LHCN-M2 (cell line): ENCODE measurements at regions not wholly inside any gene's neighbourhood (a gene's known extent, or its start where the extent isn't known, plus 50 kb on each side); places are given as distances from the start of the nearest gene placed in this dataset.

Source experiments
- DNase-seq: peaks from one replicate; pipeline ENCODE4 v3.0.0-alpha.2; 2012; ENCODE audit warnings: low read depth

GRCh38 chr12:61412201-61412600, 848.0 kb upstream of the USP15 start:
- DNase-seq: no peak

DNA sequence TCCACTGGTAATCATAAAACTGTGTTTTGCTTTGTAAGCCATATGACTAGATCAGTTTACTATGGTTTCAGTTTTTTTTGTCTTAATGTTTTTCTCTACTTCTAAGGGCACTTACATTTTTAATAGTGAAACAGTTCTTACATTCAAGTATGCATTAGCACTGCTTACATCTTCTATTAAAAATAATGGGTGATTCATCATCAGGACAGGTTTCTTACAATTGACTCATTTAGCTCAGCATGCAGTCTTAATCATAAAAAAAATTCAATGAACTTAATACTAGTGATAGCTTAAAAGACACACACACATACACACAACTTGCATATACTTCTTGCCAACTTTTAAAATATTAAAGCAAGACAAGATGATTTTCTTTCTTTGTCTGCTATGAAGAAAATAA, 845.7 kb upstream of the USP15 start:
- no peak for DNase-seq

- no peak for DNase-seq
These were observed 837.4 kb upstream of the USP15 start for GRCh38 chr12:61422786-61423185.

DNA sequence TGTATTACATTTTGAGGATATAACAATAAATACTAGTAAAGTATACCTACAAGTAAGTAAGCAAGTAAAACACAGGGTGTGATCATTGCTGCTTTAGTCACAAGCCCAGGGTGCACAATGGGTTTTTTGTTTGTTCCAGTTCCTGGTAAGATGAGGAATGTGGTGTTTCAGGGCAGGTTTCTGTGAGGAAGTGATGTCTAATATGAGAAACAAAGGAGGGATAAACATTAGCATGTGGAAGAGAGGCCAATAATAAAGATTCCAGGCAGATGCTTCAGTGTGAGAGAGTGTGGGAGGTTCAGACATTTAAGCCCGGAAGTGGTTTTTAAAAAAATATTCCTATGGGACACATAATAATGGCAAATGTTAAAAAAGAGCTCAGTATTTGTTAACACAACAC, 808.1 kb upstream of the USP15 start:
- DNase-seq: no peak

GRCh38 chr12:61487728-61488127, 772.5 kb upstream of the USP15 start:
- DNase-seq: no peak

DNA sequence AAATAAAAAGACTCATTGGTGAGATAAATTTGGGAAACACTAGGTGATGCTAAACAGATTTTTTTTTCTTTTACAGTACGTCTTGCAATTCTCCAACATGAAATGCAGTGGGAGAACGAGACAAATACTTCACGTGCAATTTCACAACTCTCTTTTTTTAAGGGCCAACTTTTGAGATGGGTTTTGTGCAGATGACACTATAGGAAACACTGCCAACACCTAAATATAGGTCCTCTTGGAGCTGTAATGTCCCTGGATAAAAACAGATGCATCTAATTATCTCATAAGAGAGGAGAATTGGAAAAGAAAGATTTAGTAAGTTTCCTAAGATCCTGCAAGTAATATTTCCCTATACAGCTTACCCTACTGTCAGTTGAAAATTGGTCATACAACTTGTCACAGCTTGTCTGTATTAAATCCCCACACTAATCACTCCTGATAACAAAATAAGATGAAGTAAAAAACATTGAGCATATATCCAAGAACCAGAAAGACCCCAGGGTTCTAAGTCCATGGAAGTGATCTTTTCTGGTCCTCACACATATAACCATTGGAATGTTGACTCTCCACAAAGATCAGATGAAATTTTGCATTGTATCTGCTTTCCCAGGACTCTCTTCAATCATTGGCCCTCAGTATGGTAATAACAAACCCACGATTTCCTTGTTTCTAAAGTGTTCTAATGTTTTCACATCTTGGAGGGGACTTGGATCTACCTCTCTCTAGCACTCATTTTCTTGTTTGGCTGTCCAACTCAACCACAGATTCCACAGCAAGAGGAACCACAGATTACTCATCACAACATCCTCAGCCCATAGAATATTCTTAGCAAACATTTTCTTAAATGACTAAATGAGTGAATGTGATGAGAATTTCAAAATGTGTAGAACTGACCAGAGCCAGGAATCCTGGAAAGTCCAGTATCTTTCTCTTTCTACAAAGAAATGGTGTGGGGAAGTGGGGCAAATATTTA, 769.4 kb upstream of the USP15 start:
- DNase-seq: no peak

- no peak for DNase-seq
These were observed 758.0 kb upstream of the USP15 start for GRCh38 chr12:61502179-61502578.

- DNase-seq: no peak
These were observed 755.7 kb upstream of the USP15 start for GRCh38 chr12:61504396-61505080.

DNA sequence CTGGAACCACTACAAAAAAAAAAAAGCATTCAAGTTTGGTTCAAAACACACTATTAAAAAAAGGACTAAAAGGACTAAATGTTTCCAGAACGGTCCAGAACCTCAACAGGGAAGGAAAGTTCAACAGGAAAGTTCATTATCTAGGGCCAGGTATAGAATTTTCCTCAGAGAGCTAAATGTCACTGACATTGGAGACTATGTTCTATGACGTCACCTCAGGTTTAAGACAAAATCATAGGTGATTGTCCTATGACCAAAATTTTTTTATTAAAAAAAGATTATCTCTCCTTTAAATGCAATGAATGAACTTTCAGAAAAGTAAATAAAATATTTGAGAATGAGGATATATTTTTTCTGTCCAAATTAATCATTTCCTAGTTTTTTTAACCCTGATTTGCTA, 746.7 kb upstream of the USP15 start:
- DNase-seq: no peak

GRCh38 chr12:61514016-61514415, 746.2 kb upstream of the USP15 start:
- DNase-seq: no peak

DNA sequence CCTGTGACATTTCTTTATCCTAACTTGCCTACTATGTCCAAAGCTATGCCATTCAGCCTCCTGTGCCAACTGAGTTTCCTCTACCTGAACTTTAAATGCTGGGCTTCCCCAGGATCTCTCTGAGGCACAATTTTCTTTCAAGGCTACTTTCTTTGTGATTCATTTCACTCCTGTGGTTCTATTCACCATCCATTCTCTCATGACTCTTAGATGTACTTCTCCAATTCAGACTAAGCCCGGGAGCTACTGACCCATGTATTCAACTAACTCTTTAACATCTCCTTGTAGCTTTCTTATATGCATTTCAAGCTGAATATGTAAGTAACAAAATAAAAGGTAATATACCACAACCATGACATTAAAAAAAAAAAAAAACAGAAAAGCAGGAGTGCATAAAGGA, 738.9 kb upstream of the USP15 start:
- DNase-seq: no peak

GRCh38 chr12:61523276-61523992, 736.8 kb upstream of the USP15 start:
- DNase-seq: no peak

DNA sequence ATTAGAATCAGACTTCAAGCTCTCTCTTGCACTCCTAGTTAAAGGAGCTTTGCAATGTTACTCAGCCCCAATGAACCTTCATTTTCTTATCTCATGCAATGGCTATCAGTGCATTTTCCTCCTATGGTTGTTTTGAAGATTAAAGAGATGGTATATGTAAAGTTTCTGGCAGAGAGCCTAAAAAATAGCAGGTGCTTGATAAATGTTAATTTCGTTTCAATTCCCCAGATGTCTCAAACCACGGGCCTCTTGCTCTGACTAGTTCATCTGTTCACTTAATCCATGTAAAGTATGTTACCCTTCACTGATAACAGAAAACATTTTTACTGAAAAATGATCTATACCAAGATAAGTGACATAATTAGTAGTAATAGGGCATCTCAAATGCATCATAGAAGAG, 735.4 kb upstream of the USP15 start:
- no peak for DNase-seq

GRCh38 chr12:61525331-61525730, 734.9 kb upstream of the USP15 start:
- no peak for DNase-seq

GRCh38 chr12:61530456-61530855, 729.7 kb upstream of the USP15 start:
- DNase-seq: no peak

GRCh38 chr12:61531195-61531594, 729.0 kb upstream of the USP15 start:
- DNase-seq: no peak

DNA sequence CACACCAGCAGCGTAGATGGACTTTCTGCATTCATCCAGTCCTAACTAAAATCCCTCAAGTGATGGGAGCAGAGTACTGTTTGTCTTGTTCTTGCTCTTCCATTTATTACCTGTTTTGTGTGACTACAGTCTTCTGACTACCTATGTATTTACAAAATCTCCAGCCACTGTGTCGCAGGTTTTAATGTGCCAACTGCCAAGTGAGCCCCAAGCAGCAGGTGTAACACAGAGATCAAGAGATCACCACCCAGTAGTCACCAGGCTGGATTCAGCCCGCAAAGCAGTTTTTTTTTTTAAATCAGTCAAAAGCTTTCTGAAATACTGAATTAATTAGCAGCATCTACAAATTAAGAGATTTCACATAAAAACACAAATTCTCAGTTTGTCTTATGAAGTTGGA, 724.1 kb upstream of the USP15 start:
- DNase-seq: no peak

GRCh38 chr12:61536525-61536924, 723.7 kb upstream of the USP15 start:
- DNase-seq: no peak

DNA sequence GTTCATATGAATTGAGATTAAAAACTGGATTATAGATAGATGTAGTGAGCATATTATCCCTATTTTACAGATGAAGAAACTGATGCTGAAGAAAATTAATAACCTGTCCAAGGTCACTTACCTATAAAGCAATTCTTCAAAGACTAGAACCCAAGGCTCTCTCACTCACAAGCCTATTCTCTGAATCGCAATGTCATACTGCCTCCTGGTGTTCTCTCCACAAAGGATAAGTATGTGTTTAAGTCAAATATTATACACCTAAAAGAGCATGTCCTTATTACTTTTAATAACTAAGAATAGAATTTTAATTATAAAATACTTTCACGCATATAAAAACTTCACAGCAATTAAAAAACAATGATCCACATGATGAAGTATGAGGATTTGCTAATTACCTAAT, 721.3 kb upstream of the USP15 start:
- DNase-seq: no peak

- DNase-seq: no peak
These were observed 717.7 kb upstream of the USP15 start for GRCh38 chr12:61542551-61542950.

- DNase-seq: no peak
These were observed 713.9 kb upstream of the USP15 start for GRCh38 chr12:61546296-61546695.

DNA sequence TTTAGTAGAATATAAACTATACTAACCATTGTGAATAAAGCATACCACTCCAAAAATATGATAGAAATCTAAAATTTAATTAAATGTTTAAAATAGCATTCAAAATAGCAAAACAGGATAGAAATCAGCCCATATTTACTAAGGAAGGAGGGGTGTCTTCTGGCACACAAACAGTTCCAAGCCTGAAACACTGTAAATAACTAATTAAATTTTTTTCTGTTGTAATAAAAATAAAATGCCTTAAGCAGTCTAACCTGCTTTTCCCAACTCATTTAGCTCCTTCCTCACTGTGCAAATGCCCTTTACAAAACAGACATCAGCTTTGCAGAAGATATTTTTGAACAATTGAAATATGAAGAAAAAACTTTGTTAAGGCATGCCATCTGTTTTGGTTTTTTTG, 707.1 kb upstream of the USP15 start:
- no peak for DNase-seq
